Hepatocyte (in vitro differentiated cells): ENCODE measurements at regions not wholly inside any gene's neighbourhood (a gene's known extent, or its start where the extent isn't known, plus 50 kb on each side); places are given as distances from the start of the nearest gene placed in this dataset.

Source experiments
- EZH2 ChIP-seq: fragments of 200-600 bp; sonication (generic); IDR thresholded peaks from 2 replicates; pipeline ENCODE4 v1.6.1; 2016; ENCODE audit warnings: antibody characterized with exemption, mild to moderate bottlenecking, borderline replicate concordance
- TF ChIP-seq, protein P1 (sequence below): fragments of 200-600 bp; sonication (generic); IDR thresholded peaks from 2 replicates; pipeline ENCODE4 v1.5.1; 2016; ENCODE audit warnings: antibody characterized with exemption, mild to moderate bottlenecking; ENCODE audit not compliant: poor library complexity

DNA sequence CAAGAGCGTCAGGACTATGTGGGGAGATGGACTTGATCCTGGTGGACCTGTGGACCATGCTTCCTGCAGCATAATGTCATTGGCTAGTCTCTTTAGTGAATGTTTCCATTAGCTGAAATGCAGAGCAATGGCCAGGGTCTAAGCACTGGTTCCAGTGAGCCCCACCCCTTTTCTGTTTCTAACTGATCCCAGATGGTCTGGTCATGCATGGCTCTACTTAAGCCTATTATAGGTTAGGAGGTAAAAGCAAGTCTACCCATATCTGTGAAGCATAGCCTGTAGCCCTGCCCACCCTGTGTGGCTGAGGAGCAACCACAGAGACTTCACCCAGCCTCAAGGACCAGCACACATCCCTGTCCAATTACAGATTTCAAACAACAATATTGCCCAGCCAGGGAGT, 419.2 kb downstream of the ZNF385D start:
- TF ChIP-seq, protein P1, sequence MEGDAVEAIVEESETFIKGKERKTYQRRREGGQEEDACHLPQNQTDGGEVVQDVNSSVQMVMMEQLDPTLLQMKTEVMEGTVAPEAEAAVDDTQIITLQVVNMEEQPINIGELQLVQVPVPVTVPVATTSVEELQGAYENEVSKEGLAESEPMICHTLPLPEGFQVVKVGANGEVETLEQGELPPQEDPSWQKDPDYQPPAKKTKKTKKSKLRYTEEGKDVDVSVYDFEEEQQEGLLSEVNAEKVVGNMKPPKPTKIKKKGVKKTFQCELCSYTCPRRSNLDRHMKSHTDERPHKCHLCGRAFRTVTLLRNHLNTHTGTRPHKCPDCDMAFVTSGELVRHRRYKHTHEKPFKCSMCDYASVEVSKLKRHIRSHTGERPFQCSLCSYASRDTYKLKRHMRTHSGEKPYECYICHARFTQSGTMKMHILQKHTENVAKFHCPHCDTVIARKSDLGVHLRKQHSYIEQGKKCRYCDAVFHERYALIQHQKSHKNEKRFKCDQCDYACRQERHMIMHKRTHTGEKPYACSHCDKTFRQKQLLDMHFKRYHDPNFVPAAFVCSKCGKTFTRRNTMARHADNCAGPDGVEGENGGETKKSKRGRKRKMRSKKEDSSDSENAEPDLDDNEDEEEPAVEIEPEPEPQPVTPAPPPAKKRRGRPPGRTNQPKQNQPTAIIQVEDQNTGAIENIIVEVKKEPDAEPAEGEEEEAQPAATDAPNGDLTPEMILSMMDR = no peak
- TF ChIP-seq EZH2 = no peak
